HepG2 (cell line): ENCODE measurements at regions not wholly inside any gene's neighbourhood (a gene's known extent, or its start where the extent isn't known, plus 50 kb on each side); places are given as distances from the start of the nearest gene placed in this dataset.

Experiments used
- ATAC-seq: fragments of 200-7000 bp; cut with Tn5 transposase; 3 replicates; pipeline ENCODE4 v1.9.1; 2020; ENCODE audit warnings: mild to moderate bottlenecking, moderate library complexity
- BruUV-seq: library from RNA; stranded (reverse); fragments of 400-500 nt; replicated peaks from 2 replicates; lab custom pipeline; 2021; lab: Mats Ljungman, UMichigan
- CTCF ChIA-PET: fragments of 300-600 bp; formaldehyde crosslinking; extraction: SDS; loops from one replicate; lab custom pipeline; 2021; ENCODE audit warnings: low total read pairs, inconsistent platforms, low intra/inter-chr PET ratio; lab: Yijun Ruan, JAX
- POLR2A ChIA-PET: fragments of 350-600 bp; sonication (Branson Sonifier 250); formaldehyde crosslinking; loops from one replicate; lab custom pipeline; 2020; ENCODE audit warnings: antibody characterized with exemption, inconsistent platforms; lab: Yijun Ruan, JAX
- DNase-seq: peaks from one replicate; pipeline ENCODE4 v3.0.0-alpha.2; 2015; ENCODE audit warnings: low spot score
- FAIRE-seq: peaks from 3 replicates; lab custom pipeline; 2011; peaks lifted over from hg19 to GRCh38; lab: Jason Lieb, UNC
- H2AFZ ChIP-seq: one replicate; pipeline ENCODE4 v1.6.1; 2011; ENCODE audit warnings: low read length, inconsistent platforms
- H3K27ac ChIP-seq: fragments of 300-600 bp; 3 replicates; pipeline ENCODE4 v1.8.0; 2011; ENCODE audit warnings: mixed run types, mild to moderate bottlenecking, mixed read lengths, low read length, inconsistent platforms; ENCODE audit not compliant: insufficient read depth; ENCODE audit errors: extremely low read length
- H3K27me3 ChIP-seq, 2 experiments: fragments of 200-600 bp in 1 of 2; 2 replicates in 1 of 2; 3 replicates in 1 of 2; pipeline versions ENCODE4 v1.6.0 to v1.8.0; 2011; ENCODE audit warnings: low read length in 2 of 2, mild to moderate bottlenecking in 2 of 2, moderate library complexity in 2 of 2, inconsistent platforms in 1 of 2; ENCODE audit not compliant: insufficient read depth in 2 of 2, control insufficient read depth in 1 of 2
- H3K36me3 ChIP-seq, 2 experiments: fragments of 200-600 bp in 1 of 2; replicated peaks in 1 of 2; 2 replicates in 1 of 2; 3 replicates in 1 of 2; pipeline versions ENCODE4 v1.5.1 to v1.8.0; 2011; ENCODE audit warnings: low read length in 2 of 2, inconsistent platforms in 1 of 2; ENCODE audit not compliant: insufficient read depth in 2 of 2, control insufficient read depth in 1 of 2
- H3K4me1 ChIP-seq: 2 replicates; pipeline ENCODE4 v1.5.1; 2012; ENCODE audit warnings: low read length, inconsistent platforms; ENCODE audit not compliant: insufficient read depth
- H3K4me2 ChIP-seq: 2 replicates; pipeline ENCODE4 v1.6.0; 2011; ENCODE audit warnings: low read depth, low read length, inconsistent platforms
- H3K4me3 ChIP-seq, 3 experiments: fragments of 200-600 bp in 1 of 3; sonication (generic), shearing (Covaris generic) in 1 of 3; replicated peaks in 1 of 3; 2 replicates each; pipeline ENCODE4 v1.5.1; 2011 to 2016; ENCODE audit warnings: low read length in 3 of 3, inconsistent platforms in 2 of 3, low read depth in 2 of 3, mild to moderate bottlenecking in 2 of 3, control low read depth in 1 of 3, mixed read lengths in 1 of 3; ENCODE audit not compliant: insufficient read depth in 1 of 3
- H3K79me2 ChIP-seq: one replicate; pipeline ENCODE4 v1.6.1; 2011; ENCODE audit warnings: low read length, inconsistent platforms; ENCODE audit not compliant: insufficient read depth
- H3K9ac ChIP-seq: 2 replicates; pipeline ENCODE4 v1.6.0; 2011; ENCODE audit warnings: mild to moderate bottlenecking, low read depth, low read length, inconsistent platforms; ENCODE audit not compliant: insufficient read depth
- H3K9me3 ChIP-seq: 2 replicates; pipeline ENCODE4 v1.5.1; 2012; ENCODE audit warnings: mild to moderate bottlenecking, low read length
- H4K20me1 ChIP-seq: 2 replicates; pipeline ENCODE4 v1.6.0; 2011; ENCODE audit warnings: inconsistent platforms, mild to moderate bottlenecking, low read length, moderate library complexity; ENCODE audit not compliant: insufficient read depth
- DMAP1 ChIP-seq: IDR thresholded peaks from 2 replicates; pipeline ENCODE4 v1.6.1; 2016
- ZNF335 ChIP-seq: sonication (generic); formaldehyde crosslinking; IDR thresholded peaks from 2 replicates; pipeline ENCODE4 v1.4.0; 2020; ENCODE audit warnings: missing genetic modification reagents
- WGBS: methylation state at CpG from one replicate; pipeline ENCODE4 v1.1.6; 2017; ENCODE audit warnings: low lambda C conversion rate; 5-methylcytosine and 5-hydroxymethylcytosine counted together
- in situ Hi-C: cut with HindIII; loops from 2 replicates; pipeline ENCODE4 v1.10.0; 2017; ENCODE audit warnings: low pct_unique_long_range_greater_than_20kb; ENCODE audit not compliant: extremely low pct_ligation_motif_present
- intact Hi-C: fragments of 100-400 bp; cut with micrococcal nuclease; formaldehyde crosslinking; loops from one replicate; pipeline ENCODE4 v1.10.0; 2022; ENCODE audit not compliant: unreplicated experiment
- TF ChIP-seq, protein P1 (sequence below): sonication (generic); formaldehyde crosslinking; IDR thresholded peaks from 2 replicates; pipeline ENCODE4 v1.9.0; 2021; ENCODE audit warnings: missing genetic modification reagents, borderline replicate concordance

DNA sequence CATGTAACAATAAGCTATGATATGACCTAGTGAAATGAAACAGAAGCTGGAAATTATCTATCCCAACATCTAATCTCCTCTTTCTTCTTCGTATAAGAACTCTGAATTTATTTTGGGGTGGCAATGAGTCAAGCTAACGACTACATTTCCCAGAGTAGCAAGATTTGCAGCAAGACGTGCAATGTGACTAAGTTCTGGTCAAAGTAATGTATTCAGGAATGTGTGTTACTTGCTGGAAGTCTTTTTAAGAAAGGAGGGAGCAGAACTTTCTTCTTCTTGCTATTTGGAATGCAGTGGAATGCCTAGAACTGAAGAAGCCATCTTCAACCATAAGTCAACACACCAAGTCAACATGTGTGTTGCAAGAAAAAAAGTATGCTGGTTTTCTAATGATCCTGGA, 406.6 kb upstream of the MEF2C start:
- no TSS peak for BruUV-seq
- in situ Hi-C loops, result no loop called here

DNA sequence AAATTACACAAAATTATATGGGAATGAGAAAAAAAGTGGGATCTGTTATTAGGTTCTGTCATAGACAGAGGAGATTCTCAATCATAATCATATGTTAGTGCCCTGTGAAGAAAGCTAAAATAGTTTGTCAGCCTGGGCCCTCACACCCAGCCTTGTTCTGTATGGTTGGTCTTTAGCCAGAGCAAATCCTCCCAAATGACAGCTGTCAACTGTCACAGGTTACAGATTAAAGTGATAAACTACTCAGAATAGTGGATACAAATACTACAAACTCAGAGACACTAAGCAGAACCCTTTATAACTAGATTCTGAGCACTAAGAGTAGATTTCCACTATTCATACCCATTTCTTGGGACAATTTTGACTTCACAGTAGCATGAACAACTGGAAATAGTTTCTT, 405.0 kb upstream of the MEF2C start:
- DNase-seq (no peak), FAIRE-seq (no peak), ATAC-seq (no peak)
- TF ChIP-seq DMAP1 (CRISPR knock-in tag), result no peak
- Histone ChIP-seq H3K27ac (no peak overlapping the region), H3K36me3 (no peaks in the 10 kb centered on the region), H2AFZ (no peak overlapping the region), H3K27me3 (no peaks in the 10 kb centered on the region), H3K4me1 (no peaks in the 10 kb centered on the region), H4K20me1 (no peaks in the 10 kb centered on the region), H3K4me3 (no peak overlapping the region), H3K79me2 (no peaks in the 10 kb centered on the region), H3K9ac (no peak overlapping the region), H3K4me2 (no peak overlapping the region), H3K9me3 (no peaks in the 10 kb centered on the region)
- POLR2A ChIA-PET, result no interaction called here
- no TSS peak for BruUV-seq
- in situ Hi-C loops (no loop called here), intact Hi-C loops (no loop called here)
- CTCF ChIA-PET, result no interaction called here

More for the DNA sequence above, 406.6 kb upstream of the MEF2C start:
- Histone ChIP-seq H3K9ac (no peak overlapping the region), H3K27ac (no peak overlapping the region), H3K4me2 (no peak overlapping the region), H3K36me3 (no peaks in the 10 kb centered on the region), H3K9me3 (no peaks in the 10 kb centered on the region), H3K79me2 (no peaks in the 10 kb centered on the region), H3K4me3 (no peak overlapping the region), H3K4me1 (no peaks in the 10 kb centered on the region), H4K20me1 (no peaks in the 10 kb centered on the region), H2AFZ (no peak overlapping the region), H3K27me3 (no peaks in the 10 kb centered on the region)
- ATAC-seq (no peak), FAIRE-seq (no peak), DNase-seq (no peak)
- CTCF ChIA-PET, result no interaction called here
- WGBS, result 2% methylated on average over 3 of the region's 3 CpGs
- TF ChIP-seq, protein P1, sequence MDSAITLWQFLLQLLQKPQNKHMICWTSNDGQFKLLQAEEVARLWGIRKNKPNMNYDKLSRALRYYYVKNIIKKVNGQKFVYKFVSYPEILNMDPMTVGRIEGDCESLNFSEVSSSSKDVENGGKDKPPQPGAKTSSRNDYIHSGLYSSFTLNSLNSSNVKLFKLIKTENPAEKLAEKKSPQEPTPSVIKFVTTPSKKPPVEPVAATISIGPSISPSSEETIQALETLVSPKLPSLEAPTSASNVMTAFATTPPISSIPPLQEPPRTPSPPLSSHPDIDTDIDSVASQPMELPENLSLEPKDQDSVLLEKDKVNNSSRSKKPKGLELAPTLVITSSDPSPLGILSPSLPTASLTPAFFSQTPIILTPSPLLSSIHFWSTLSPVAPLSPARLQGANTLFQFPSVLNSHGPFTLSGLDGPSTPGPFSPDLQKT (CRISPR knock-in tag), result no peak
- no peak for TF ChIP-seq ZNF335 (CRISPR knock-in tag)
- intact Hi-C loops, result no loop called here
- POLR2A ChIA-PET, result no interaction called here
